ENCODE measurements at regions not wholly inside any gene's neighbourhood (a gene's known extent, or its start where the extent isn't known, plus 50 kb on each side); places are given as distances from the start of the nearest gene placed in this dataset.

DNA sequence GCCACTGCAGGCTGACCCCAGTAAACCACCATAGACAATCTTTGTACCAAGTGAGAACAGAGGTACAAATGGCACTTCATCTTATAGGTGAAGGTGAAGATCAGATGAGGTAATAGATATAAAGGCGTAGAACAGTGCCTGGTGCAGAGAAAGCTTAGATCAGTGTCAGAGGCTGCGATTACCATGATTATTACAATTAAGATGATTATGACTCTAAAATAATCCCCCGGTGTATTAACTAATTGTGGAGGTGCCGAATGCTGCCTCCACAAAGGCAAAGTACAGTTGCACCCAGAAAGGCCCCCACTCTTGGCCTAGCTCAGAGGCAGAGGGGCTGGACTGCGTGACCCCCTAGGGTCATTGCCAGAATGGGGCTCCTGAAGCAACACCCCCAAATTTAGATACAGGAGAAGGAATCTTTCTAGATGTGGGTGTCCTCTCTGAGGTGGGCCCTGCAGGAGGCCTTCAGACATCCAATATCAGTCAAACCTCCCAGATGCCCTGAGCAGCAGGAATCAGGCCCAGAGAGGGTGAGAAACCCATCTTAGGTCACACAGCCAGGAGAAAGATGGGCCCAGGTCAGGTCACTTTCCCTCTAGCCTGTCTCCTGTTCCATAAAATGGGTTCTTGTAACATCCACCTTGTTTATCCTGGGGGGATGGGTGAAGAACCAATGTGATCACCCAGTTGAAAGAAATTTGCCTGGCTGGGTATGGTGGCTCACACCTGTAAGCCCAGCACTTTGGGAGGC lies 139.8 kb downstream of the PHETA1 start:
- no peak overlapping the region for H3K27ac ChIP-seq (ENCODE audit: low read depth in 1 of 2, low read length in 2 of 2)
- no peaks in the 10 kb centered on the region for H3K4me1 ChIP-seq (ENCODE audit: control insufficient read depth in 4 of 4, insufficient read depth in 4 of 4, low read length in 3 of 4)
- H3K9ac ChIP-seq (ENCODE audit: low read depth in 1 of 2, low read length in 2 of 2) = no peak overlapping the region
- H3K9me3 ChIP-seq (ENCODE audit: control insufficient read depth in 4 of 4, low read length in 3 of 4) = no peaks in the 10 kb centered on the region
- 96% methylated on average over 5 of the region's 5 CpGs for WGBS
- TF ChIP-seq FOXA1 (IDR thresholded peaks at IDR 0.05) = no peak
- TF ChIP-seq GABPA (IDR thresholded peaks at IDR 0.05 in 1 of 2, conservative IDR thresholded peaks at IDR 0.05 in 1 of 2) = no peak
- TF ChIP-seq ATF3 (IDR thresholded peaks at IDR 0.05) = no peak
- TF ChIP-seq FOXA2 (IDR thresholded peaks at IDR 0.05) = no peak
- no peak for TF ChIP-seq RAD21 (IDR thresholded peaks at IDR 0.05)
- no peak for TF ChIP-seq JUND (IDR thresholded peaks at IDR 0.05)
- TF ChIP-seq SP1 (IDR thresholded peaks at IDR 0.05) = no peak
- TF ChIP-seq RXRA (IDR thresholded peaks at IDR 0.05) = no peak
- TF ChIP-seq, protein P1, sequence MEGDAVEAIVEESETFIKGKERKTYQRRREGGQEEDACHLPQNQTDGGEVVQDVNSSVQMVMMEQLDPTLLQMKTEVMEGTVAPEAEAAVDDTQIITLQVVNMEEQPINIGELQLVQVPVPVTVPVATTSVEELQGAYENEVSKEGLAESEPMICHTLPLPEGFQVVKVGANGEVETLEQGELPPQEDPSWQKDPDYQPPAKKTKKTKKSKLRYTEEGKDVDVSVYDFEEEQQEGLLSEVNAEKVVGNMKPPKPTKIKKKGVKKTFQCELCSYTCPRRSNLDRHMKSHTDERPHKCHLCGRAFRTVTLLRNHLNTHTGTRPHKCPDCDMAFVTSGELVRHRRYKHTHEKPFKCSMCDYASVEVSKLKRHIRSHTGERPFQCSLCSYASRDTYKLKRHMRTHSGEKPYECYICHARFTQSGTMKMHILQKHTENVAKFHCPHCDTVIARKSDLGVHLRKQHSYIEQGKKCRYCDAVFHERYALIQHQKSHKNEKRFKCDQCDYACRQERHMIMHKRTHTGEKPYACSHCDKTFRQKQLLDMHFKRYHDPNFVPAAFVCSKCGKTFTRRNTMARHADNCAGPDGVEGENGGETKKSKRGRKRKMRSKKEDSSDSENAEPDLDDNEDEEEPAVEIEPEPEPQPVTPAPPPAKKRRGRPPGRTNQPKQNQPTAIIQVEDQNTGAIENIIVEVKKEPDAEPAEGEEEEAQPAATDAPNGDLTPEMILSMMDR (IDR thresholded peaks at IDR 0.05; ENCODE audit: low read depth, low read length, missing input control) = no peak
- TF ChIP-seq TAF1 (conservative IDR thresholded peaks at IDR 0.05) = no peak
- TF ChIP-seq HNF4A (conservative IDR thresholded peaks at IDR 0.05) = no peak
- TF ChIP-seq, protein P2, sequence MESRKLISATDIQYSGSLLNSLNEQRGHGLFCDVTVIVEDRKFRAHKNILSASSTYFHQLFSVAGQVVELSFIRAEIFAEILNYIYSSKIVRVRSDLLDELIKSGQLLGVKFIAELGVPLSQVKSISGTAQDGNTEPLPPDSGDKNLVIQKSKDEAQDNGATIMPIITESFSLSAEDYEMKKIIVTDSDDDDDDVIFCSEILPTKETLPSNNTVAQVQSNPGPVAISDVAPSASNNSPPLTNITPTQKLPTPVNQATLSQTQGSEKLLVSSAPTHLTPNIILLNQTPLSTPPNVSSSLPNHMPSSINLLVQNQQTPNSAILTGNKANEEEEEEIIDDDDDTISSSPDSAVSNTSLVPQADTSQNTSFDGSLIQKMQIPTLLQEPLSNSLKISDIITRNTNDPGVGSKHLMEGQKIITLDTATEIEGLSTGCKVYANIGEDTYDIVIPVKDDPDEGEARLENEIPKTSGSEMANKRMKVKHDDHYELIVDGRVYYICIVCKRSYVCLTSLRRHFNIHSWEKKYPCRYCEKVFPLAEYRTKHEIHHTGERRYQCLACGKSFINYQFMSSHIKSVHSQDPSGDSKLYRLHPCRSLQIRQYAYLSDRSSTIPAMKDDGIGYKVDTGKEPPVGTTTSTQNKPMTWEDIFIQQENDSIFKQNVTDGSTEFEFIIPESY (IDR thresholded peaks at IDR 0.05) = no peak
- TF ChIP-seq NR2F2 (IDR thresholded peaks at IDR 0.05) = no peak
- no peak for TF ChIP-seq YY1 (IDR thresholded peaks at IDR 0.05)
- no peak for TF ChIP-seq EGR1 (IDR thresholded peaks at IDR 0.05; ENCODE audit: low read depth in 2 of 2)
- TF ChIP-seq MAX (IDR thresholded peaks at IDR 0.05) = no peak
- no peak overlapping the region for H3K4me3 ChIP-seq (ENCODE audit: low read depth in 1 of 3, low read length in 3 of 3)
- DNase-seq (ENCODE audit: low spot score) = no peak
- H3K36me3 ChIP-seq (ENCODE audit: control insufficient read depth in 4 of 4, insufficient read depth in 3 of 4, low read depth in 1 of 4, low read length in 3 of 4) = peaks cover 0 to 31% (median 13%) of the 10 kb centered on the region in 4 donors
- no peaks in the 10 kb centered on the region for H3K27me3 ChIP-seq (ENCODE audit: control insufficient read depth in 4 of 4, insufficient read depth in 4 of 4, low read length in 3 of 4)

DNA sequence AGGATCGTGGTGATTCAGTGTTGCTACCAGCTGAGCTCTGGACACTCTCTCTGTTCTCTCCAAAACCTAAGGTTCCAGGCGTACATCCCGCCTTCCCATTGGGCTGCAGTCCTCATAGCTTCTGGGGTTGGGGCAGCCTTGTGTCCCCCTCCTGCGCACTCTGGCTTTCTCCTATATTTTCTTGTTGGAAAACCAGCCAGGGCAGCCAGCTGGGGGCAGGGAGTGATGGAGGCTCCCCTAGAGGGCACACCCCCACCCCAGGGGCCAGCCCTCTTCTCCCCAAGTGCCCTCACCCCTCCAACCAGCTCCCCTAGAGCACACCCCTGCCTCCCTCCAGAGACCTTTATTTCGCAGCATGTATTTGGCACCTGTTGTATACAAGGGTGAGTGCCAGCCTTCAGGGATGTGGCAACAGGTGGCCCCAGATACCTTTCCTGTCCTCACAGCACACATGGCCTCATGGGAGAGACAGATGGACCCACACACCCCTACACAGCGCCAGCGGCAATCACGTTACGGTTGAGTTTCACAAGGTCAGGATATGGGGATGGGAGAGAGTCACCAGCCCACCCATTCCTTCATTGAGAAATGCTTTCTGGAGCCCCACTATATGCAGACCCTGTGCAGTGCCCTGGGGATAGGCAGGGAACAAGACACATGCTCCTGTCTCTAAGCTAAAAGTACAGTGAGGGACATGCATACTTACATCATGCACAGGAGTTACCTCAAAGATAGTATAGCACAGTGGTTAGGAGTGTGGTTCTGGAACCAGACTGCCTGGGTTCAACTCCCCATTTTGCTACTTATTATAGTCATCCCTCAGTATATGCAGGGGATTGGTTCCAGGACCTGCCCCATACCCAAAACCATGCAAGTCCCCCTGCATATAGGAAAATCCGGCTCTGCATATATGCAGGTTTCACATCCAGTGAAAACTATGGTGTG lies 141.1 kb downstream of the PHETA1 start:
- H3K36me3 ChIP-seq (ENCODE audit: control insufficient read depth in 4 of 4, insufficient read depth in 3 of 4, low read depth in 1 of 4, low read length in 3 of 4) = peaks cover 0 to 28% (median 17%) of the 10 kb centered on the region in 4 donors
- no peaks in the 10 kb centered on the region for H3K27me3 ChIP-seq (ENCODE audit: control insufficient read depth in 4 of 4, insufficient read depth in 4 of 4, low read length in 3 of 4)
- H3K27ac ChIP-seq (ENCODE audit: low read depth in 1 of 2, low read length in 2 of 2) = no peak overlapping the region
- H3K9ac ChIP-seq (ENCODE audit: low read depth in 1 of 2, low read length in 2 of 2) = no peak overlapping the region
- H3K4me1 ChIP-seq (ENCODE audit: control insufficient read depth in 4 of 4, insufficient read depth in 4 of 4, low read length in 3 of 4) = no peaks in the 10 kb centered on the region
- H3K4me3 ChIP-seq (ENCODE audit: low read depth in 1 of 3, low read length in 3 of 3) = no peak overlapping the region
- TF ChIP-seq YY1 (IDR thresholded peaks at IDR 0.05) (no peak), TAF1 (conservative IDR thresholded peaks at IDR 0.05) (no peak)
- 94% methylated on average over 10 of the region's 10 CpGs for WGBS
- H3K9me3 ChIP-seq (ENCODE audit: control insufficient read depth in 4 of 4, low read length in 3 of 4) = no peaks in the 10 kb centered on the region
- DNase-seq (ENCODE audit: low spot score) = no peak
